Testis (tissue), 2 donors: ENCODE measurements at regions not wholly inside any gene's neighbourhood (a gene's known extent, or its start where the extent isn't known, plus 50 kb on each side); places are given as distances from the start of the nearest gene placed in this dataset.

ENCODE experiments used
- DNase-seq: peaks from one replicate; pipeline ENCODE4 v3.0.0-alpha.2; 2019
- H3K27ac ChIP-seq, 2 donors: fragments of 200-600 bp; sonication (generic); one replicate each; pipeline ENCODE4 v1.5.1; 2019
- H3K27me3 ChIP-seq: fragments of 200-600 bp; sonication (generic); one replicate; pipeline ENCODE4 v1.5.1; 2019
- H3K36me3 ChIP-seq: fragments of 200-600 bp; sonication (generic); one replicate; pipeline ENCODE4 v1.5.1; 2017; ENCODE audit warnings: low read depth; ENCODE audit errors: missing control alignments
- H3K4me1 ChIP-seq: fragments of 200-600 bp; sonication (generic); one replicate; pipeline ENCODE4 v1.5.1; 2019
- H3K4me3 ChIP-seq, 2 donors: fragments of 200-600 bp; sonication (generic); one replicate each; pipeline ENCODE4 v1.5.1; 2017 to 2019
- H3K9me3 ChIP-seq: fragments of 200-600 bp; sonication (generic); one replicate; pipeline ENCODE4 v1.5.1; 2017
- CTCF ChIP-seq, 3 experiments: fragments of 450-650 bp in 2 of 3; fragments of 200-600 bp in 1 of 3; sonication (generic) in 1 of 3; IDR thresholded peaks; one replicate each; pipeline ENCODE4 v1.5.1; 2016 to 2019; ENCODE audit warnings: antibody characterized with exemption in 3 of 3, mild to moderate bottlenecking in 2 of 3, moderate library complexity in 1 of 3
- POLR2A ChIP-seq: fragments of 450-650 bp; IDR thresholded peaks from one replicate; pipeline ENCODE4 v1.6.1; 2017; ENCODE audit warnings: antibody characterized with exemption, mild to moderate bottlenecking, moderate library complexity
- WGBS, 2 donors: methylation state at CpG; one replicate each; pipeline ENCODE4 v1.1.5; 2018; 5-methylcytosine and 5-hydroxymethylcytosine counted together
- intact Hi-C: fragments of 100-400 bp; cut with DNase I; formaldehyde crosslinking; loops from one replicate; pipeline ENCODE4 v1.15.1; 2023; ENCODE audit warnings: low total_unique reads

- Histone ChIP-seq H3K4me3 (no peak overlapping the region), H3K27me3 (no peaks in the 10 kb centered on the region), H3K27ac (no peak overlapping the region), H3K9me3 (no peaks in the 10 kb centered on the region), H3K4me1 (no peaks in the 10 kb centered on the region), H3K36me3 (no peaks in the 10 kb centered on the region)
- WGBS, 2 donors, result 61 to 63% methylated on average over 1 of the region's 1 CpG
- no peak for DNase-seq
- no peak for TF ChIP-seq POLR2A
- TF ChIP-seq CTCF (IDR thresholded peaks at IDR 0.05), result no peak
- intact Hi-C loops, result no loop called here
Measured at GRCh38 chr5:63805151-63805550, 157.1 kb downstream of the HTR1A start.

GRCh38 chr5:63803165-63803564 lies 159.1 kb downstream of the HTR1A start:
- Histone ChIP-seq H3K4me1 (no peaks in the 10 kb centered on the region), H3K36me3 (no peaks in the 10 kb centered on the region), H3K27me3 (no peaks in the 10 kb centered on the region), H3K4me3 (no peak overlapping the region), H3K9me3 (no peaks in the 10 kb centered on the region), H3K27ac (no peak overlapping the region)
- 74 to 85% methylated on average over 1 of the region's 1 CpG for WGBS, 2 donors
- DNase-seq, result no peak
- intact Hi-C loops, result no loop called here
- no peak for TF ChIP-seq CTCF (IDR thresholded peaks at IDR 0.05)
- no peak for TF ChIP-seq POLR2A

- Histone ChIP-seq H3K36me3 (no peaks in the 10 kb centered on the region), H3K4me1 (no peaks in the 10 kb centered on the region), H3K9me3 (no peaks in the 10 kb centered on the region), H3K4me3 (no peak overlapping the region), H3K27me3 (no peaks in the 10 kb centered on the region), H3K27ac (no peak overlapping the region)
- DNase-seq, result no peak
- 76 to 83% methylated on average over 2 of the region's 2 CpGs for WGBS, 2 donors
- TF ChIP-seq CTCF (IDR thresholded peaks at IDR 0.05) (no peak), POLR2A (no peak)
- intact Hi-C loops, result no loop called here
Measured at GRCh38 chr5:63794979-63795378, 167.3 kb downstream of the HTR1A start.

GRCh38 chr5:63794296-63794695 lies 167.9 kb downstream of the HTR1A start:
- no peaks in the 10 kb centered on the region for H3K4me1 ChIP-seq
- intact Hi-C loops, result no loop called here
- TF ChIP-seq POLR2A (no peak), CTCF (IDR thresholded peaks at IDR 0.05) (no peak)

GRCh38 chr5:63774939-63775338 lies 187.3 kb downstream of the HTR1A start:
- H3K27me3 ChIP-seq, result no peaks in the 10 kb centered on the region
- H3K9me3 ChIP-seq, result no peaks in the 10 kb centered on the region
- H3K4me1 ChIP-seq, result no peaks in the 10 kb centered on the region
- intact Hi-C loops, result no loop called here
- H3K36me3 ChIP-seq, result no peaks in the 10 kb centered on the region
- H3K27ac ChIP-seq, result no peak overlapping the region
- TF ChIP-seq CTCF (IDR thresholded peaks at IDR 0.05), result no peak
- no peak for TF ChIP-seq POLR2A
- 97 to 98% methylated on average over 1 of the region's 1 CpG for WGBS, 2 donors
- no peak for DNase-seq
- H3K4me3 ChIP-seq, result no peak overlapping the region

More at GRCh38 chr5:63794296-63794695, 167.9 kb downstream of the HTR1A start:
- Histone ChIP-seq H3K4me3 (no peak overlapping the region), H3K27me3 (no peaks in the 10 kb centered on the region), H3K27ac (no peak overlapping the region), H3K36me3 (no peaks in the 10 kb centered on the region), H3K9me3 (no peaks in the 10 kb centered on the region)
- no peak for DNase-seq
